ENCODE measurements at regions not wholly inside any gene's neighbourhood (a gene's known extent, or its start where the extent isn't known, plus 50 kb on each side); places are given as distances from the start of the nearest gene placed in this dataset.

DNA sequence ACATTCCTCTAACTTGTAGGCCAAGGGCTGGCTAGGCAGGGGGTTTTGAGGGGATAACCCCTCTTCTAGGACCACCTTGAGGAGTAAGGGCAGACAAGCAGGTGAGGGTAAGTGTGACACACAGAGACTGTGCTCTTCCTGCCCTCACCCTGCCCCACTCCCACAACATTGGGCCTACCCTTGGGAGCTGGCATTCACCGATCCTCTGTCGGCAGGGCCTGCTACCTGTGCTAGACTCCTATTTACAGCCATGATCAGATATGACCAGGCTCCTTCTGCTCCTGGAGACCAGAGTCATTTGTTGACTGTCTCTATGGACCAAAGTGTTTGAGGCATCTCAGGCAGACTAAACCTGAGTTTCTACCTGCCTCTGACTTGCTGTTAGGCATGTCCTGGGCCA lies 68.3 kb downstream of the SYF2 start:
- no peak for ATAC-seq
- no peak for TF ChIP-seq BACH2 (CRISPR knock-in tag; IDR thresholded peaks at IDR 0.05; ENCODE audit: borderline replicate concordance)
- TF ChIP-seq, protein P1, sequence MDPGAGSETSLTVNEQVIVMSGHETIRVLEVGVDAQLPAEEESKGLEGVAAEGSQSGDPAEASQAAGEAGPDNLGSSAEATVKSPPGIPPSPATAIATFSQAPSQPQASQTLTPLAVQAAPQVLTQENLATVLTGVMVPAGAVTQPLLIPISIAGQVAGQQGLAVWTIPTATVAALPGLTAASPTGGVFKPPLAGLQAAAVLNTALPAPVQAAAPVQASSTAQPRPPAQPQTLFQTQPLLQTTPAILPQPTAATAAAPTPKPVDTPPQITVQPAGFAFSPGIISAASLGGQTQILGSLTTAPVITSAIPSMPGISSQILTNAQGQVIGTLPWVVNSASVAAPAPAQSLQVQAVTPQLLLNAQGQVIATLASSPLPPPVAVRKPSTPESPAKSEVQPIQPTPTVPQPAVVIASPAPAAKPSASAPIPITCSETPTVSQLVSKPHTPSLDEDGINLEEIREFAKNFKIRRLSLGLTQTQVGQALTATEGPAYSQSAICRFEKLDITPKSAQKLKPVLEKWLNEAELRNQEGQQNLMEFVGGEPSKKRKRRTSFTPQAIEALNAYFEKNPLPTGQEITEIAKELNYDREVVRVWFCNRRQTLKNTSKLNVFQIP (CRISPR knock-in tag; IDR thresholded peaks at IDR 0.05; ENCODE audit: borderline replicate concordance, low read depth), result no peak
- TF ChIP-seq ZFP30 (CRISPR knock-in tag; IDR thresholded peaks at IDR 0.05), result no peak
- no peak for TF ChIP-seq ESRRG (CRISPR knock-in tag; IDR thresholded peaks at IDR 0.05)
- no peak for TF ChIP-seq TOX (CRISPR knock-in tag; IDR thresholded peaks at IDR 0.05; ENCODE audit: borderline replicate concordance)
- TF ChIP-seq, protein P2, sequence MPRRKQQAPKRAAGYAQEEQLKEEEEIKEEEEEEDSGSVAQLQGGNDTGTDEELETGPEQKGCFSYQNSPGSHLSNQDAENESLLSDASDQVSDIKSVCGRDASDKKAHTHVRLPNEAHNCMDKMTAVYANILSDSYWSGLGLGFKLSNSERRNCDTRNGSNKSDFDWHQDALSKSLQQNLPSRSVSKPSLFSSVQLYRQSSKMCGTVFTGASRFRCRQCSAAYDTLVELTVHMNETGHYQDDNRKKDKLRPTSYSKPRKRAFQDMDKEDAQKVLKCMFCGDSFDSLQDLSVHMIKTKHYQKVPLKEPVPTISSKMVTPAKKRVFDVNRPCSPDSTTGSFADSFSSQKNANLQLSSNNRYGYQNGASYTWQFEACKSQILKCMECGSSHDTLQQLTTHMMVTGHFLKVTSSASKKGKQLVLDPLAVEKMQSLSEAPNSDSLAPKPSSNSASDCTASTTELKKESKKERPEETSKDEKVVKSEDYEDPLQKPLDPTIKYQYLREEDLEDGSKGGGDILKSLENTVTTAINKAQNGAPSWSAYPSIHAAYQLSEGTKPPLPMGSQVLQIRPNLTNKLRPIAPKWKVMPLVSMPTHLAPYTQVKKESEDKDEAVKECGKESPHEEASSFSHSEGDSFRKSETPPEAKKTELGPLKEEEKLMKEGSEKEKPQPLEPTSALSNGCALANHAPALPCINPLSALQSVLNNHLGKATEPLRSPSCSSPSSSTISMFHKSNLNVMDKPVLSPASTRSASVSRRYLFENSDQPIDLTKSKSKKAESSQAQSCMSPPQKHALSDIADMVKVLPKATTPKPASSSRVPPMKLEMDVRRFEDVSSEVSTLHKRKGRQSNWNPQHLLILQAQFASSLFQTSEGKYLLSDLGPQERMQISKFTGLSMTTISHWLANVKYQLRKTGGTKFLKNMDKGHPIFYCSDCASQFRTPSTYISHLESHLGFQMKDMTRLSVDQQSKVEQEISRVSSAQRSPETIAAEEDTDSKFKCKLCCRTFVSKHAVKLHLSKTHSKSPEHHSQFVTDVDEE (CRISPR knock-in tag; IDR thresholded peaks at IDR 0.05), result no peak
- no peak for TF ChIP-seq CSDC2 (CRISPR knock-in tag; IDR thresholded peaks at IDR 0.05)
- TF ChIP-seq ISL1 (CRISPR knock-in tag; IDR thresholded peaks at IDR 0.05), result no peak
- TF ChIP-seq ZFP3 (CRISPR knock-in tag; IDR thresholded peaks at IDR 0.05), result no peak
- TF ChIP-seq, protein P3, sequence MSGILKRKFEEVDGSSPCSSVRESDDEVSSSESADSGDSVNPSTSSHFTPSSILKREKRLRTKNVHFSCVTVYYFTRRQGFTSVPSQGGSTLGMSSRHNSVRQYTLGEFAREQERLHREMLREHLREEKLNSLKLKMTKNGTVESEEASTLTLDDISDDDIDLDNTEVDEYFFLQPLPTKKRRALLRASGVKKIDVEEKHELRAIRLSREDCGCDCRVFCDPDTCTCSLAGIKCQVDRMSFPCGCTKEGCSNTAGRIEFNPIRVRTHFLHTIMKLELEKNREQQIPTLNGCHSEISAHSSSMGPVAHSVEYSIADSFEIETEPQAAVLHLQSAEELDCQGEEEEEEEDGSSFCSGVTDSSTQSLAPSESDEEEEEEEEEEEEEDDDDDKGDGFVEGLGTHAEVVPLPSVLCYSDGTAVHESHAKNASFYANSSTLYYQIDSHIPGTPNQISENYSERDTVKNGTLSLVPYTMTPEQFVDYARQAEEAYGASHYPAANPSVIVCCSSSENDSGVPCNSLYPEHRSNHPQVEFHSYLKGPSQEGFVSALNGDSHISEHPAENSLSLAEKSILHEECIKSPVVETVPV (CRISPR knock-in tag; IDR thresholded peaks at IDR 0.05), result no peak
- TF ChIP-seq, protein P4, sequence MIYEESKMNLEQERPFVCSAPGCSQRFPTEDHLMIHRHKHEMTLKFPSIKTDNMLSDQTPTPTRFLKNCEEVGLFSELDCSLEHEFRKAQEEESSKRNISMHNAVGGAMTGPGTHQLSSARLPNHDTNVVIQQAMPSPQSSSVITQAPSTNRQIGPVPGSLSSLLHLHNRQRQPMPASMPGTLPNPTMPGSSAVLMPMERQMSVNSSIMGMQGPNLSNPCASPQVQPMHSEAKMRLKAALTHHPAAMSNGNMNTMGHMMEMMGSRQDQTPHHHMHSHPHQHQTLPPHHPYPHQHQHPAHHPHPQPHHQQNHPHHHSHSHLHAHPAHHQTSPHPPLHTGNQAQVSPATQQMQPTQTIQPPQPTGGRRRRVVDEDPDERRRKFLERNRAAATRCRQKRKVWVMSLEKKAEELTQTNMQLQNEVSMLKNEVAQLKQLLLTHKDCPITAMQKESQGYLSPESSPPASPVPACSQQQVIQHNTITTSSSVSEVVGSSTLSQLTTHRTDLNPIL (CRISPR knock-in tag; IDR thresholded peaks at IDR 0.05; ENCODE audit: low read depth), result no peak
- TF ChIP-seq GLIS3 (CRISPR knock-in tag; IDR thresholded peaks at IDR 0.05), result no peak
- no peak for TF ChIP-seq TCF4 (CRISPR knock-in tag; IDR thresholded peaks at IDR 0.05; ENCODE audit: borderline replicate concordance)
- no peak for TF ChIP-seq ZNF8 (CRISPR knock-in tag; IDR thresholded peaks at IDR 0.05)
- no peak for TF ChIP-seq ZNF70 (CRISPR knock-in tag; IDR thresholded peaks at IDR 0.05)
- TF ChIP-seq ZC3H10 (CRISPR knock-in tag; IDR thresholded peaks at IDR 0.05), result no peak
- TF ChIP-seq ARNTL (CRISPR knock-in tag; IDR thresholded peaks at IDR 0.05; ENCODE audit: borderline replicate concordance, low read depth), result no peak
- TF ChIP-seq, protein P5, sequence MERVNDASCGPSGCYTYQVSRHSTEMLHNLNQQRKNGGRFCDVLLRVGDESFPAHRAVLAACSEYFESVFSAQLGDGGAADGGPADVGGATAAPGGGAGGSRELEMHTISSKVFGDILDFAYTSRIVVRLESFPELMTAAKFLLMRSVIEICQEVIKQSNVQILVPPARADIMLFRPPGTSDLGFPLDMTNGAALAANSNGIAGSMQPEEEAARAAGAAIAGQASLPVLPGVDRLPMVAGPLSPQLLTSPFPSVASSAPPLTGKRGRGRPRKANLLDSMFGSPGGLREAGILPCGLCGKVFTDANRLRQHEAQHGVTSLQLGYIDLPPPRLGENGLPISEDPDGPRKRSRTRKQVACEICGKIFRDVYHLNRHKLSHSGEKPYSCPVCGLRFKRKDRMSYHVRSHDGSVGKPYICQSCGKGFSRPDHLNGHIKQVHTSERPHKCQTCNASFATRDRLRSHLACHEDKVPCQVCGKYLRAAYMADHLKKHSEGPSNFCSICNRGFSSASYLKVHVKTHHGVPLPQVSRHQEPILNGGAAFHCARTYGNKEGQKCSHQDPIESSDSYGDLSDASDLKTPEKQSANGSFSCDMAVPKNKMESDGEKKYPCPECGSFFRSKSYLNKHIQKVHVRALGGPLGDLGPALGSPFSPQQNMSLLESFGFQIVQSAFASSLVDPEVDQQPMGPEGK (CRISPR knock-in tag; IDR thresholded peaks at IDR 0.05; ENCODE audit: borderline replicate concordance), result no peak
- TF ChIP-seq PPARA (CRISPR knock-in tag; IDR thresholded peaks at IDR 0.05; ENCODE audit: borderline replicate concordance), result no peak

DNA sequence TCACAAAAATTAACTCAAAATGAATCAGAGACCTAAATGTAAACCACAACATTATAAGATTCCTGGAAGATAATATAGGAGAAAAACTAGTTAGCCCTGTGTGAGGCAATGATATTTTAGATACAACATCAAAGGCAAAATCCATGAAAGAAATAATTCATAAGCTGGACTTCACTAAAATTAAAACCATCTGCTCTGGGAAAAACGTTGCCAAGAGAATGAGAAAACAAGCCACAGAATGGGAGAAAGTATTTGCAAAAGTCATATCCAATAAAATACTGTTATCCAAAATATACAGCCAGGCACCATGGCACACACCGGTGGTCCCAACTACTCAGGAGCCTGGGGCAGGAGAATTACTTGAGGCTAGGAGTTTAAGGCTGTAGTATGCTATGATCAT lies 70.3 kb downstream of the SYF2 start:
- ATAC-seq, result peak; percentile 48
- TF ChIP-seq ARNTL (CRISPR knock-in tag; IDR thresholded peaks at IDR 0.05; ENCODE audit: borderline replicate concordance, low read depth), result no peak
- no peak for TF ChIP-seq CSDC2 (CRISPR knock-in tag; IDR thresholded peaks at IDR 0.05)
- no peak for TF ChIP-seq PPARA (CRISPR knock-in tag; IDR thresholded peaks at IDR 0.05; ENCODE audit: borderline replicate concordance)
- TF ChIP-seq ZNF565 (CRISPR knock-in tag; conservative IDR thresholded peaks at IDR 0.05; ENCODE audit: low read depth), result no peak
- TF ChIP-seq, protein P5 (CRISPR knock-in tag; IDR thresholded peaks at IDR 0.05; ENCODE audit: borderline replicate concordance), result no peak
- TF ChIP-seq, protein P4 (CRISPR knock-in tag; IDR thresholded peaks at IDR 0.05; ENCODE audit: low read depth), result no peak
- no peak for TF ChIP-seq TOX (CRISPR knock-in tag; IDR thresholded peaks at IDR 0.05; ENCODE audit: borderline replicate concordance)
- peak; percentile 36; the same call in 1 of the 2 replicates for TF ChIP-seq TCF4 (CRISPR knock-in tag; IDR thresholded peaks at IDR 0.05; ENCODE audit: borderline replicate concordance)
